Central memory CD4-positive, alpha-beta T cell (primary cell): ENCODE measurements at regions not wholly inside any gene's neighbourhood (a gene's known extent, or its start where the extent isn't known, plus 50 kb on each side); places are given as distances from the start of the nearest gene placed in this dataset.

ENCODE experiments used
- DNase-seq: peaks from one replicate; pipeline ENCODE4 v3.0.0; 2022

DNA sequence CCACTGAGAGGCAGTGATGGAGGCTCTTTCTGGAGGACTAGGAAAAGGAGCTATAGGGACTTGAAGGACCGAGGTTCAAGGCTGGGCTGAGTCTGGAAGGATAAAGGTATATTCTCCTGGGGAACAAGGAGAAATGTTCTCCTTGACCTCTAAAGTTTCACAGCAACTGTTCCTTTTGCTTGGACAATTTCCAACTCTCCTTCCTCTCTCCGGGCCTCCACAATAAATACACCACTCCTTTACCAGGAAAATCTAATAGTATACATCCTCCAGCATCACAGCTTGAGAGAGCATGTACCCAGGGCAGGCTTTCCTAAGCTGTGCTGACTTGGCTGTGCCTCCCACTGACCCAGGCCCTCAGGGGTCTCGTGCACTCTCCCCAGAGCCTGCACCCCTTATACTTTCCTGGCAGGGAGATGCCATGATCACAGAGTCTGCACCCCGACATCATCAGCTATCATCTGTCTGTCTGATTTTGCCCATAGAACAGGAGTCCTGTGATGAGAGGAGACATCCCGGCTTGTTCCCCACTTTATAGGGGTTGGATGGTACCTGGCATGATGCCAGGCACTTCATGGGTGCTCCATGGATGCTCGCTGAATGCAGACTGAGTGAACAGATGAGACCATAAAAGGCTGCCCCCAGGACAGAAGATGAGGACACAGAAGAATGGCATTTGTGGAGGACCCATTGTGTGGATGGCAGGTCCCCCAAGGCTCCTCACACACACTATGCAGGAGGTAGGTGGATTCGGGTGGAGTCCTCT is 582.6 kb upstream of the CDH5 start:
- DNase-seq = no peak

DNA sequence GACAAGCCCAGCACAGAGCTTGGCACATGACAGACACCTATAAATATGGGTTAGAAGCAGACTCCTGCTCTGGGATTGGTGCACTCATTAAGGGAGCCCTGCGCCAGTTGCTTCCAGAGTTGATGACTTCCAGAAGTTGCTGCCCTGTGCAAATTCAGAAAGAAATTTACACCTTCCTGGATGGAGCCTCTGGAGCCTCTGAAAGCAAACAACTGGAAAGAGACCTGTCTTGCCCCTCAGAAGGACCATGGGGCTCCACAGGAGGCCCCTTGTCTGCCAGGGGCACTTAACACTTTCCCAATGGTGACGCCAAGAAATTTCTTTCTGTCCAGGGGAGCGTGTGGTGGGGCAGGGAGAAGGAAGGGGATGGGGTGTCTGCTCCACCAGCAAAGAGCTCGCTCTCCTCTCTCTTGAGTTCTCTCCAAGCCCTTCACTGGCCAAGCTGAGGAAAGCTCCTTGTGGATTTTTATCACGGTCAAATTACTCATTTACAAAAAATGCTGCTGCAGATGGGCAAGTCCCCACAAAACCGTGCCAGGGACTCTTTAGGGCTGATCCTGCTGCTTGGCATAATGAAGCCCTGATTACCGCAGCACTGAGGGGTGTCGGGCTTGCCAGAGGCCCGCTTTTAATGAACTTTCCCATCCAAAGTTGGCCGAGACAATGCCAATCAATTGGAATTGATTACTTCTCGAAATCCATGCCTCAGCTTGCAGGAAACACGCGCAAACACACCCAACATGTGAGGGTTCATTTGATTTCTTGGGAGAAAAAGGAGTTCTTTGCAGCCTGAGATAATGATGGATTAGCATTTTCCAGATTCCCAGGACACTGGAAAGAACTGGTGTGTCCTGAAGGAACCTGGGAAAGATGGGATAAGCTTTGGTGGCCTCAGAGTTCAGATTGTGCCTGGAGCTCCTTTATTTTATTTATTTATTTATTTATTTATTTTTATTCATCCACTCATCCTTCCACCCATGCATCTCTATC is 583.6 kb upstream of the CDH5 start:
- DNase-seq = no peak

DNA sequence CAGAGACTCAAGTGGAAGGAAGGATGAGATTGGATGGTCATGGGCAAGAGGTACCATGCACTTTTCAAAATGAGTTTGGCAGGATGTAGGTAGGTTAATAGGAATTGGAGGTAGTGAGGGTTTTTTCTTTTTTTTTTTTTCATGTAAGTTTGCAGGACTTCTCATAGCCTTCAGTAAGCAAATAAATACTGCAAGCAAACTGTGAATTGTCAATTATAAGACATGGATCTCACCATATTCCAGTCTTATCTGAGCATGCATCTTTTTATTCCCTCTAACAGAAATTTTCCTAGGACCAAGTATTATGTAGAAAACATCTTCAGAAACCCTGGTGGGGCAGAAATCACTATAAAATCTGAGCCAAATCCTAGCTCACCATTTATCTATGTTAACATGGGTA is 584.6 kb upstream of the CDH5 start:
- DNase-seq = no peak

DNA sequence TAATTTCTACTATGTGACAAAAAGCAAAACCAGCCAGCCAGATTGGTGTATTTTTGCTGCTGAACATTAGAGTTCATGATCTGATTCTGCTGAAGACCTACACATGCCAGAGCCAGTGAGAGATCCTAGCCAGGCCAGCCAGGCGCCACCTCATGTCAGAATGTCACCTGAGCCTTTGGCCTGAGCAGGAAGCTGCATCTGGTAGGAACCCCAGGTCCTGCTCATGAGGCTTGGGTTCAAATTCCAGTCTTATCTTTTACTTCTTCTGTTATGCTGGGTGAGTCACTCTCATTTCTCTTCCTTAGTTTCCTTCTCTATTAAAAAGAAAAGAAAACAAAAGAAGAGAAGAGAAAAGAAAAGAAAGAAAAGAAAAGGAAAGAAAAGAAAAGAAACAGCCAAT is 585.1 kb upstream of the CDH5 start:
- DNase-seq = no peak

DNA sequence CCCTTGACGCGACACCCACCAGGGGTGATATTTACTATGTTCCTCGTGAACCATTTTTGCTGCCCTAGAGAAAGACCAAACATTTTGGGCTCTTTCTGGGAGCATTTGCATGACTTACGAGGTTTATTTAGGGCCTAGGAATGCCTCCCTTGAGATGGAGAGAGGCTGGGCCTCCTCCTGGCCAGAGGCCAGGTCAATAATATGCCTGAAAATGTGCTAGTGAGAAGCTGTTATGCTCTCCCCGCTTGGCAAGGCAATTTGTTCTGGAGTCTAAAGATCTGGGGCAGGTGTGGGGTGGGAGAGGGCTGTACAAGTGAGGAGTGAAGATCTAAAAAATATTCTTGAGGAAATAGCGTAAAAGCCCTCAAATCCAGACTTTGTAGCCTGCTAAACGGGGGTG is 587.3 kb upstream of the CDH5 start:
- DNase-seq = no peak

DNA sequence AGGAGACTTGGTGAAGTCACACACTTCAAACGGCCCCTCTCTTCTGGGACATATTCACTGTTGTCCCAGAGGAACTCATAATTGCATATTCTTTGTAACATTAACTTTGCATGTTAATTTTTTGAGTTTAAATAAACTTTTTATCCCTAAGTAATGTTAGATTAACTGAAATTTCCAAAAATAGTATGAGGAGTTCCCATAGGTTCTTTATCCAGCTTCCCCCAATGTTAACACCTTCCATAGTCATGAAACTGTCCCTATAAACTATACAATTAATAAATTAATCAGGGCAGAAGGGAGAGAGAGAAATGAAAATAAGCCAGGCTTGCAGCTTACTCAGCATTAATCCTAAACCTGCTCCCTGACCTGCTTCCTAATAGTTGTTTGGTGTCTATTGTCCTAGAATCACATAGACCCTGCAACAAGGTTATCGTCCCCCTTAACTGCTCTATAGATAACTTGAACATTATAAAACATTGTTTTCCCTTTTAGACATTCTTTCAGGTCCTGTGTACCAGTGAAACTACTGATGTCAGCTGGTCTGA is 589.8 kb upstream of the CDH5 start:
- DNase-seq = no peak

DNA sequence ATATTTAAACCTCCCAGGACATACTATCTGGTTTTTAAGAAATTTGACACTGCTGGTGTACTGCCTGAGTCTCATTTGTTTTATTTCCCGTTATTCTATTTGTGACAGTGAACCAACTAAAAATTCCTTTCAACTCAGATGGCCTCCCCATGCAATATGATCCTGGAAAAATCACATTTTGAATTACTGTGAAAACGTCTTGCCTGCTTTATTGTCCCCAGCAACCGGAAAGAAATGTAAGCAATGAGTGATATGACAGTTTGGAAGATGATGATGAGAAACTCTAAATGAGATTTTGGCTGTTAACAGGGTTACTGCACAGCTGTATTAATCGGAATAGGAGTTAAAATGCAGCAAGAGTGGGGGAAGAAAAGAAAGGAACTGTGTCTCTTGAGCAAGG is 590.7 kb upstream of the CDH5 start:
- DNase-seq = no peak

DNA sequence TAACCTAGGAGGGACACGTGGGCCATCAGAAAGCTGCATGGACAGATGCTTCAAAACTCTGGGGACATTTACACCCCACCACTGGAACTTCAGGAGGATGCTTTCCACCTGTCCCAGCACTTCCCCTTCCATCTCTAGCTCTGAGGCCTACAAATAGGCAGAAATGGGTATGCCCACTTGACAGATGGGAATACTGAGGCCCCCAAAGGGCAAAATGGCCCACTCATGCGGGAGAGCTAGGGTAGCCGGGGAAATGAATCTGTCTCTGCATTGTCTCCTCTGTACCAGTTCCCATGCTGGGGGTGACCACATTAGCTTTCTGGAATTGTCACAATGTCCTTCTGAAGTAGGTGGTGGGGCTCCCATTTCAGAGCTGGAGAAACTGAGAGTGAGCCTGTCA is 592.1 kb upstream of the CDH5 start:
- DNase-seq = no peak

DNA sequence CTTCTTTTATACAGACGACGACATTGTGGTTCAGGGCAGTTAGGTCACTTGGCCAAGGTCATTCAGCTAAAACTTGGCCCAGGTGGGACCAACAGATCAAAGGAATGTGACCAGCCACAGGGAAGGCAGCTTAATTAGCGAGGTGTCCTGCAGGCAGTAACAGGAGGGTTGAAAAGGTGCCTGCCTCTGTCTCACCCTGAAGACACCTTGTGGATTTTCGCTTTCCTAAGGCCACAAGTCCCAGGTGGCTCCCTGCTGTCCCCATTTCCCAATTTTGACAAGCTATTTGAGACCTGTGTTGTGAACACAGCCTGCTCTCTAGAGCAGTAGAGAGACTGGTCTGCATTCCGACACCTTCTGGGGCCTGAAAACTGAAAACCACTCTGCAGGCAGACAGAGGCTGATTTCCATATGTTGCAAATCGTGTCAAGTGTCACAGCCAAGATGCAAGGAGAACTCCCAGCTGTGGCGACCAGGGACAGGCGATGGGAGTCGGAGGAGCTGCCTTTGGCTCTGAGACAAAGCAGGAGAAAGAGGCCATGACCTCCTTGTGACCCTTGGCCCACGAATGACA is 593.1 kb upstream of the CDH5 start:
- DNase-seq = no peak

DNA sequence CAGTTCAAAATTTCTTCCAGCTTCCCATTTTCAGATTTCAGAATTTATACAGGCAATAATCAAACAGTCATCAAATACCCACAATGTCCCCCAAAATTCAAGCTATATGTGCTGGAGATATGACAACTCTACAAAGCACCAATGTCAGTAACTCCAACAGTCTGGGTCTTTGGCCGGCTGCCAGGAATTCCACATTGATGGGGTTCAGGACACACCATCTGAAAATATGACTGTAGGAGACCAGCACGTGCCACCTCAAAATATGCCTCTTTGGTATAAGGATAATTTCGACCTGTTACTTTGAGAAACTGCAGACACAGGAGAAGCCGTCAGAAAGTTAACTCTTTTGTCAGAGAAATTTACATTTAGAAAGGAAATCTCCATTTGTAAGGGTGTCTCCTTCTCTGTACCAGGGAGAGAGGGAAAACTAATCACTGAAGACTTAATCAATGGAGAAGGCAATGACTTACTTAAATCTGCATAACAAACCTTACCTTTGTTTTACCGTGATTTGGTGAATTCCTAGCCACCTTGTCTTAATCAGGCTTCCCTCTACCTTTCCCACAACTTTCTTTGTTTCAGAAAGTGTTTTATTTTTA is 594.3 kb upstream of the CDH5 start:
- no peak for DNase-seq

DNA sequence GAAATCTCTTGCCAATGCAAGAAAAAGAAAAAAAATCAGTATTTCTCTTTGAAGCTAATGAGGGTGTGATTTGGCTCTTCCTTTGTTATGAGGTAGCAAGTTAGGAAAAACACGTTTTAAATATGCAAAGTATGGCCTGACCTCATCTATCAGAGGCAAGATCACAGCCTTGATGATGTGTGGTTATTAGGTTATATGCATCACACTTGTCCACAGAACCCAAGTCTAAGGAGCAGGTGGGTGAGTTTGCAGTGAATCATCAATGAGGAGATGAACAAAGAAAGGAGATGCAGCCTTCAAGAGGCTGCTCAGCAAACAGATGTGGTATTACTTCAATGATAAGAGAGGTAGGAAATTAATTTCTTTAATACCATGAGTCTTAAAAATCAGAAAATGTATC is 594.8 kb upstream of the CDH5 start:
- DNase-seq = no peak

DNA sequence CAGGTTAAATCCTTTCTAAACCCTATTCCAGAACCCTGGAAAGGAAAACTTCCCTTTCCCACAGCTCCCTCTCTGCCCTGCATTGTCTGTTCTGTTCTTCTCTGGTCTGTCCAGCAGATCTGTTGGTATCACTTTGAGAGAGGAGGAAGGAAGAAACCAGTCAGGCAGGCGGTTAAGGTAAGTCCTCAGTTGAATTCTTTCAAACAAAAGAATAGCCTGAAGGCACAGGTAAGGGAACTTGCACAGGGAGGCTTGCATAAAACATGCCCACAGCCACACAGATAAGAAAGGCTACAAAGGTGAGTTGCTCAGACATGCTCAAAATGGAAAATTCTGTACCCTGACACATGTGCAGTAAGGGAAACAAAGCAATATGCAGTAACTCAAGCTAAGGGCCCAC is 595.7 kb upstream of the CDH5 start:
- DNase-seq = no peak

DNA sequence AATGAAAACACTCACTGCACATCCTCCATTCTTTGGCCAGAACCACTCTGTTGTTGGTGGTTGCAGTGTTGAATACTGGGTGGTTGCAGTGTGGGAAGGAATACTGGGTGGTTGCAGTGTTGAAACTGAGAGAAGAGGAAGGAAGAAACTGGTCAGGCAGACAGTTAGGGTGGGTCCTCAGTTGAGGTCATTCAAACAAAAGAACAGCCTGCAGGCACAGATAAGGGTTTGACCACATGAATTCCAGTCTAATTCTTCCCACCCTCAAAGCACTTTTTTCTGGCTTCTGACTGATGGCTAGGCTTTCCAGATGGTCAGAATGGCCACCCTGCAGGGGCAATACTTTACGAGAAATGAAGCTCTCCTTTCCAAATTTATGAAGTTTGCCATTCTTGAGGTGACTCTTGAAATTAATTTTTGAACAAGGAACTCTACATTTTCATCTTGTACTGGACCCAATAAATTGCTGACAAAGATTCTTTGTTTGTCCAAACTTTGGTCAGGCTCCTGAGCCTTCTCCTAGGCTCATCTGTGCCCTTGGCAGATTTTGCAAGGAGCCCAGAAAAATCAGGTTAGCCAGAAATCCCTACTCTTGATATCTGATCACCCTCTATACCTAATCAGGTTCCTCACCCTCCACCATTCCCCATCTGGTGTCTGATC is 596.6 kb upstream of the CDH5 start:
- no peak for DNase-seq

DNA sequence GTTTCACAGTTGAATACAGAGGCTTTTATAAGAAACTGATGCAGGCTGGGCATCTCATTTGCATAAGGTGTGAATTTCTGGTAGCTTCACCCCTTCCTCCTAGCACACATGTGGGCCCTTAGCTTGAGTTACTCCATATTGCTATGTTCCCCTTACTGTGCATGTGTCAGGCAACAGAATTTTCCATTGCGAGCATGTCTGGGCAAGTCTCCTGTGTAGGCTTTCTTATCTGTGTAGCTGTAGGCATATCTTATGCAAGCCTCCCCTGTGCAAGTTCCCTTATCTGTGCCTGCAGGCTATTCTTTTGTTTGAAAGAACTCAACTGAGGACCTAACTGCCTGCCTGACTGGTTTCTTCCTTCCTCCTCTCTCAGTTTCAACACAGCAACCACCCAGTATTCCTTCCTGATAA is 597.4 kb upstream of the CDH5 start:
- no peak for DNase-seq

DNA sequence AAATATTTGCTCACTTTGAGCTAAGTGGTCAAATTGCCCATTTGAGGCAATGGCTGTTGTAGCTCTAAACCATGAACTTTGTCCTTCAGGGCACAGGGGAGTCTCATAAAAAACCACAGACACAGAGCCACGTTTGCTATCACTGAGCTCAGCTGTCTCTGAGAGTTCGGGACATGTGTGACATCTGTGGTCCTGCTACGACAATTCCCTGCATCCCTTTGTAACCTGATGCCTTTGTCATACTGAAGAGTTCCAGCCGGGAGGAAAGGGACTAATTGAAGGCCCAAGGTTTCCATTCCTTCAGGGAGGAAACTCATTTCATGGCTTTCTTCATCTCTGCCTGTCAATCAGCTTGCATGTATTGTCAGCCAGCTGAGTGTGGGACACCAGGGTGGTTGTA is 599.4 kb upstream of the CDH5 start:
- no peak for DNase-seq

DNA sequence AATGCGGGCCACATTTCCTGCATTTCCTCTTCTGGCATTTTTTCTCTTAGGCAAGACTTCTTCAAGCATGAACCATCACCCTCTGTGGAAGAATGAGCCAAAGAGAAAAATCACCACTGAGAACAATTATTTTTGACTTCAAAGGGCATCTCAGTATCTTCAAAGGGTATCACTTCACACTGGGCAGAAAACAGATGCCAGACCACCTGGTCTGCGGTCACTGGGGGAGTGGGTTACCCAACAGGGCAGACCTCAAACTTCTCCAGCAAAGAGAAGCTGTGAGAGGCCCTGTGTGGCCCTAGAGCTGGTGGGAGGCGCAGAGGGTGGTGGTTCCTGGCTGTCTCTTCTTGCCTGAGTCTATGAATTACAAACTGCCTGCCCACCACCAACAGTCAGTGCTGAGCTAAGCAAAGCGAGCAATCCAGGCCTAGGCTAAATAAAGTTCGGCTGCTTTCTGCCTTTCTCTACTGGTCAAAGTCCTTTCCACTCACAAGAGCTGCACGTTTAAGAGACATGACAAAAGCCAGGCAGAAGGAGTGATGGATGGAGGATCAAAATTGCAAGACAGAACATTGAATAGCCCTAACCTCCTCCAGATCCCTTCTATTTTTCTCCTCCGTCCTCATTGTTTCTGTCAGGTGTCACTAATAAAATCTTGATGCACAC is 602.7 kb upstream of the CDH5 start:
- no peak for DNase-seq

DNA sequence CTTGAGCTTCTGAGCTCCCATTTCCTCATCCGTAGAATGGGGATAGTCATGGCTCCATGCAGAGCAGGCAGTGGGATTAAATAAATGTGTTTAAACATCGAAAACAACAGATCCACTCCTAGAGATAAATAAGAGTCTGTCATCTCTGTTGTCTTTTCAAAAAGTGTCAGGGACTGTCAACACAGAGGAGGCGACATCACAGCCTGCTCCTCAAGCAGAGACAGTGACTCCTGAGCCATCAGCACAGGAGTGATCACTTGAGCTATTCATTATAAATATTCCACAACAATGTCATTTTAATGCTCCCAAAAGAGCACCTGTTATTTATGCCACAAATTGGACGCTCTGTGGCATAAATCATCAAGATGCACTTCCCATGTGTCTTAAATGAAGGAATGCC is 605.6 kb upstream of the CDH5 start:
- no peak for DNase-seq

DNA sequence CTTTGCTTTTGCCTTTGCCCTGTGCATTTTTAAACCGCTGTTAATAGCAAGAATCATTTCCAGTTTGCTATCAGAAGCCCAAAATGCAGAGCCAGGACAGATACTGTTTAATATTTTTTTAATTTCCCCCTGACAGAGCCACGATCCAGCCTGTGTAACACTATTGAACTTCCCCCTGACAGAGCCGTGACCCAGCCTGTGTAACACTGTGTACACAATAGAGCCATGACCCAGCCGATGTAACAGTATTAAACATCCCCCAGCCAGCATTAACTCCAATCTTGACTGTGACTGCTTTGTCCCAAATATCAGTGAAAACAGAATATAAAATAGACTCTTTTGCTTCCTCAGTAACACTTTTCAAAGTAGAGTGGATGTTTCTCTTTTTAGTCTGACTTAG is 607.9 kb upstream of the CDH5 start:
- no peak for DNase-seq

DNA sequence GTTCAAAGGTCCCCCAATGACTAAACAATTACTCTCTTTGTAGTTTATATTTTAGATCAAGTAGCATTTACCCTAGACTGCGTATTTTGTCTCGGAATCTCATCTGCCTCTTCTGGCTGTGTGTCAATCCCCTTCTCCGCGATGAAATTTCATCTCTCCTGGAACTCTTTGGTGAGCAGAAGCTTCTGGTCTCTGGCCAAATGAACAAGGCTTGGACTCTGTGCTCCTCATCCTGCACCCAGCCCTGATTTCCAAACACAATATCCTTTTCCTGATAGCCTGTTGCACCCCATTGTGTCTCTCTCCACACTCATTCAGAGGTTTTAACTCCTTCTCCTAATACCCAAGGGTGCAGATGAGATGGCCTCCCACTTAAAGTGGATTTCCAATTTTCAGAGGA is 609.4 kb upstream of the CDH5 start:
- no peak for DNase-seq

DNA sequence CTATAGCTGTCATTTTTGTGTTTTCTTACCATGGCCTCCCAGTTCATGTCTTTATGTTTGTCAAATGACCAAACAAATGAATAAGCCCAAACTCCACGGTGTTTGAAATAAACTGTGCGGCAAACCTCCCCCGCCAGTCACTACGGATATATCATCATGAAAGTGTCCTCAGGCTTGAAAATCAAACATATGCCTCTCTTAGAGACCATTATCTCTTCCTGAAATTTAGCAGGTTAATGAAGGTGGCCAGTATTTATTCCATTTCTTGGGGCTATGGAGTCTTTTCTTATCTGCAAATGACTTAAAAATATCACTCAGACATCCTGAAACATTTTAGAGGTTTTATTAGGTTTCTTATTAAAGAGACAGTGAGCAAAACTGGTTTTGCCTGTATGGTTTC is 610.3 kb upstream of the CDH5 start:
- DNase-seq = no peak

DNA sequence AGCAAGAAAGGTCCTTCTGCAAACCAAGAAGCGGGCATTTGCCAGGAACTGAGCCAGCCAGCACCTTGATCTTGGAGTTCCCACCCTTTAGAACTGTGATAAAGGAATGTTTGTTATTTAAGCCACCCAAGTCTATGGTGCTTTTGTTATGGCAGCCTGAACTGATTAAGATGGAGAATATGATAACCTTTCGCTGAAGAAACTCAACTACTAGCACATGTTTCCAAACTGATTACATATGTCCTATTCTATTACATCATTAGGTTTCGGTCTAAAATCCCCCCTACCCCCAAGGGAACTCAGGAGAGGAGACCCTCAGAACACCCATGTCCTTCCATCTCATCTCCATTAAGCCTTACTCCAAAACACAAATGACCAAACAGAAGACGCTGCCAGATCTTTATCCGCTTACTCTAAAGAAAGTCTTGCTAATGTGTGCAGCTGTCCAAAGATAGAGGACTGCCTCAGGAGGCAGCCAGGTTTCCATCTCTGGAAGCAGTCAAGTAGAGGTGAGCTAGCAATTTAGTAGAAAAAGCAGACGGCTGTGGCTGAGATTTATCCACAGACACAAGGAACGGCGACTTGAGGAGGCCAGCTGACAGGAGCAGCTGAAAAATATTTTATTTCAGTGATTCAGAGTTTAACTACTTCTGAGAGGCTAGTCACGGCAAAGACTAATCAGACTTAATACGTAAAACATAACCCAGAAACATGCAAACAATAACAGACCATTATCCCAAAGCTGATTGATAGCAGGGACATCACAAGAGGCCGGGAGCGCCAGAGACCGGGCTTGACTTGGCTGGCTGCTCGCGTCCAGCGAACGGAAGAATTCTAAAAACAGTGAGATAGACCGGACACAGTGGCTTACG is 611.4 kb upstream of the CDH5 start:
- DNase-seq = no peak
